ENCODE measurements at regions not wholly inside any gene's neighbourhood (a gene's known extent, or its start where the extent isn't known, plus 50 kb on each side); places are given as distances from the start of the nearest gene placed in this dataset.

DNA sequence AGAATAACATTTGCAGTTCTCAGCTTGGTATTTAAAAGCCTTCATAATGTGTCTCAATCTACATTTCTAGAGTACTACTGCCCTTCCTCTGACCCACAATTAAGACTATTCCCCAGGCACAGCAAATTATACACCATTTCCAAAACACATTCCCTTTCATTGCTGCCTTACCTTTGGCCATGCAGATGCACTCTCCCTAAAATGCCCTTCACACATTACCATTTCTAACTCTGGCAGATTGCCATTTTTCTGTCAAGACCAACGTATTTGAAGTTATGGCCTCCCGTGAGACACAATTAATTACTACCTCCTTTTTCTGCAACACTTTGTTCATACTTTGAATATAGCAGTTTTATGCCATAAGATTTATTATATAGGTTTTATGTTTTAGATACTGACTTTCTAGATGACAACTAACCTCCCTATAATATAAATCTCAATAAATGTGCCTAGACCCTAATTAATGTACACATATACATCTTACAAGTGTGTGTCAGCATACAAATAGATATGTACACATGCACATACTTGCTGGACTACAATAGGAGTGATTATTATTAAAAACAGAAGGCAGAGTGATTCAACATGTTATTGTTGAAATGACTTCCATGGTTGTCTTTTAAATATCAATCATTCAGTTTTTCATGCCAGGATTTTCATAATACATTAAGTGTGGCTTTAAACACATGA is 2902.5 kb downstream of the PCDH9 start:
- no peaks in the 10 kb centered on the region for H3K79me2 ChIP-seq (ENCODE audit: insufficient read depth, low read length)
- H4K20me1 ChIP-seq (ENCODE audit: insufficient read depth, low read length) = no peaks in the 10 kb centered on the region
- H3K4me2 ChIP-seq (ENCODE audit: insufficient read depth, low read length) = no peak overlapping the region
- DNase-seq (ENCODE audit: insufficient read length, low spot score, missing footprints) = no peak
- H3K36me3 ChIP-seq (ENCODE audit: insufficient read depth, low read length) = no peaks in the 10 kb centered on the region
- no peak overlapping the region for H3K27ac ChIP-seq (ENCODE audit: low read depth, low read length)
- no peaks in the 10 kb centered on the region for H3K9me3 ChIP-seq (ENCODE audit: low read depth, low read length)
- no peaks in the 10 kb centered on the region for H3K27me3 ChIP-seq (ENCODE audit: insufficient read depth, low read length)
- H2AFZ ChIP-seq (ENCODE audit: low read length) = no peak overlapping the region
- no peak for TF ChIP-seq CTCF (IDR thresholded peaks at IDR 0.05; ENCODE audit: extremely low read depth, low read depth, low read length)
- H3K4me3 ChIP-seq (ENCODE audit: insufficient read depth, low read length) = no peak overlapping the region
- no peaks in the 10 kb centered on the region for H3K4me1 ChIP-seq (ENCODE audit: insufficient read depth, low read length)

GRCh38 chr13:64314331-64314730 is 2898.7 kb upstream of the PCDH20 start:
- no peaks in the 10 kb centered on the region for H3K36me3 ChIP-seq (ENCODE audit: insufficient read depth, low read length)
- H4K20me1 ChIP-seq (ENCODE audit: insufficient read depth, low read length) = no peaks in the 10 kb centered on the region
- no peak overlapping the region for H3K27ac ChIP-seq (ENCODE audit: low read depth, low read length)
- H3K27me3 ChIP-seq (ENCODE audit: insufficient read depth, low read length) = no peaks in the 10 kb centered on the region
- no peaks in the 10 kb centered on the region for H3K79me2 ChIP-seq (ENCODE audit: insufficient read depth, low read length)
- H3K4me3 ChIP-seq (ENCODE audit: insufficient read depth, low read length) = no peak overlapping the region
- TF ChIP-seq CTCF (IDR thresholded peaks at IDR 0.05; ENCODE audit: extremely low read depth, low read depth, low read length) = no peak
- H3K4me2 ChIP-seq (ENCODE audit: insufficient read depth, low read length) = no peak overlapping the region
- no peaks in the 10 kb centered on the region for H3K4me1 ChIP-seq (ENCODE audit: insufficient read depth, low read length)
- no peaks in the 10 kb centered on the region for H3K9me3 ChIP-seq (ENCODE audit: low read depth, low read length)
- no peak overlapping the region for H2AFZ ChIP-seq (ENCODE audit: low read length)
- no peak for DNase-seq (ENCODE audit: insufficient read length, low spot score, missing footprints)

DNA sequence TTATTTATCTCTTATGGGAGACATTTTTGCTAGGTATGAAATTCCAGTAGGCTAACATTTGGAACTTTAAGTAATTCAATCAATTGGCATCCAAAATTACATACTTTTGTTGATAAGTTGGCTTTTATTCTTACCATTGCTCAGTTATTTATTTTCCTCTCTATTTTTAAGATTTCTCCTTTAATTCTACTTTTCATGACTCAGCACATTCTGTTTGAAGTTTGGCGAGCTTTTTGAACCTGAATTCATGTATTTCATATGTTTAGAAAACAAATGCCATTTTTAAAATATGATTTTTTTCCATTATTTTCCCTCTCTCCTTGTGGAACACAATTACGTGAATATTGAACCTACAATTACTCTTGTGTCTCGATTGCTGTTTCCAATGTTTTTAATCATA is 2896.3 kb upstream of the PCDH20 start:
- Histone ChIP-seq H3K9me3 (ENCODE audit: low read depth, low read length) (no peaks in the 10 kb centered on the region), H4K20me1 (ENCODE audit: insufficient read depth, low read length) (no peaks in the 10 kb centered on the region), H3K4me1 (ENCODE audit: insufficient read depth, low read length) (no peaks in the 10 kb centered on the region), H3K4me2 (ENCODE audit: insufficient read depth, low read length) (no peak overlapping the region), H3K79me2 (ENCODE audit: insufficient read depth, low read length) (no peaks in the 10 kb centered on the region), H2AFZ (ENCODE audit: low read length) (no peak overlapping the region), H3K27me3 (ENCODE audit: insufficient read depth, low read length) (no peaks in the 10 kb centered on the region), H3K27ac (ENCODE audit: low read depth, low read length) (no peak overlapping the region), H3K4me3 (ENCODE audit: insufficient read depth, low read length) (no peak overlapping the region), H3K36me3 (ENCODE audit: insufficient read depth, low read length) (no peaks in the 10 kb centered on the region)
- no peak for TF ChIP-seq CTCF (IDR thresholded peaks at IDR 0.05; ENCODE audit: extremely low read depth, low read depth, low read length)
- no peak for DNase-seq (ENCODE audit: insufficient read length, low spot score, missing footprints)

DNA sequence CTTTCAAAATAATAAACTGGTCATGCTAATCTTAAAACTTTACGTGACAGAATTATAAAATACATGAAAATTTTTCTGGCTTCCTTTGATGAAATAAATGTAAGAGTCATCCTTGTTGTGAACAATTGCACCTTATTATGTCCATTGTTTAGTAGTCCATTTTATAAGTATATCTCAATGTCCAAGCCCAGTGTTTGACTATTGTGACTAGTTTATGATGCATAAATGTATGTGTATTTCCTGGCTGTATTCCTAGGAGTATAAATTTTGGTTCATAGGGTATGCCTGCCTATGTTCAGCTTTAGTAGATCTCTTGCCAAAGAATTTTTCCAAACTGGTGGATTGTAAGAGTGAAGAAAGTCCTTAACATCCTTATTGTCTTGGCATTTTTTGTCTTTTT is 2895.5 kb upstream of the PCDH20 start:
- no peaks in the 10 kb centered on the region for H3K4me1 ChIP-seq (ENCODE audit: insufficient read depth, low read length)
- no peaks in the 10 kb centered on the region for H3K36me3 ChIP-seq (ENCODE audit: insufficient read depth, low read length)
- no peak overlapping the region for H2AFZ ChIP-seq (ENCODE audit: low read length)
- H3K4me3 ChIP-seq (ENCODE audit: insufficient read depth, low read length) = no peak overlapping the region
- TF ChIP-seq CTCF (IDR thresholded peaks at IDR 0.05; ENCODE audit: extremely low read depth, low read depth, low read length) = no peak
- H3K79me2 ChIP-seq (ENCODE audit: insufficient read depth, low read length) = no peaks in the 10 kb centered on the region
- DNase-seq (ENCODE audit: insufficient read length, low spot score, missing footprints) = no peak
- no peak overlapping the region for H3K27ac ChIP-seq (ENCODE audit: low read depth, low read length)
- no peaks in the 10 kb centered on the region for H3K27me3 ChIP-seq (ENCODE audit: insufficient read depth, low read length)
- H3K9me3 ChIP-seq (ENCODE audit: low read depth, low read length) = no peaks in the 10 kb centered on the region
- H4K20me1 ChIP-seq (ENCODE audit: insufficient read depth, low read length) = no peaks in the 10 kb centered on the region
- H3K4me2 ChIP-seq (ENCODE audit: insufficient read depth, low read length) = no peak overlapping the region

All from osteoblast (primary cell).